Umbilical cord (tissue), 1 donor: ENCODE measurements at regions not wholly inside any gene's neighbourhood (a gene's known extent, or its start where the extent isn't known, plus 50 kb on each side); places are given as distances from the start of the nearest gene placed in this dataset.

Experiments used
- DNase-seq: peaks from one replicate; pipeline ENCODE4 v3.0.0-alpha.2; 2015; ENCODE audit warnings: low spot score

DNA sequence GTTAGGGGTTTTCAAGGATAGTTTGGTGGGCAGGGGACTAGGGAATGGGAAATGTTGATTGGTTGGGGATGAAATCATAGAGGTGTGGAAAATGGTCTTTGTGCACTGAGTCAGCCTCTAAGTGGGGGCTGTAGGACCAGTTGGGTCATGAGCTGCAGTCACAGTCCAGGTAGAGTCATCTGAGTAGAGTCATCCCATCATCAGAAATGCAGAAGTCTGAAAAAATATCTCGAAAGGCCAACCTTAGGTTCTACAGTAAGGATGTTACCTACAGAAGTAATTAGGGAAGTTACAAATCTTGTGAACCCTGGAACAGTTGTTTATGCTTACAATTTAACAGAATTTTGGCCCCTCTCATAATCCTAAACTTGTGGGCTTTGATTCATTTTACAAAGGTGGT is 63.4 kb upstream of the AP1S2 start:
- no peak for DNase-seq

DNA sequence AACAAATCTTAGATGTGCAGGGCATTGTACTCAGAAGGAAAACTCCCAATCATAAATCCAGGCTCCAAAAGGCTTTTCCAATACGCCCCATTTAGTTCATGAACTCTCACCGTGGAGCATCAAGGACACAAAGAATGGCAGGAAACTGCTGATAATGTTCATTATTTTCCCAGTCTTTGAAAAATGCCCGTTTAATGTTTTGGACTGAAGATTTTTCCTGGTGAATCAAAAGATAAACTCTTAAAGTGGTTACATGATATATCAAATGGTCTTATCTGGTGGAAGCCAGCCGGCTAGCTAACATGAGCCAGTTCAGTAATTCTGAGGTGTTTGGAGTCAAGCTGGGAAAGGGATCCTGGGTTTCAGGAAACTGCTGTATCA is 62.1 kb upstream of the AP1S2 start:
- DNase-seq = no peak

DNA sequence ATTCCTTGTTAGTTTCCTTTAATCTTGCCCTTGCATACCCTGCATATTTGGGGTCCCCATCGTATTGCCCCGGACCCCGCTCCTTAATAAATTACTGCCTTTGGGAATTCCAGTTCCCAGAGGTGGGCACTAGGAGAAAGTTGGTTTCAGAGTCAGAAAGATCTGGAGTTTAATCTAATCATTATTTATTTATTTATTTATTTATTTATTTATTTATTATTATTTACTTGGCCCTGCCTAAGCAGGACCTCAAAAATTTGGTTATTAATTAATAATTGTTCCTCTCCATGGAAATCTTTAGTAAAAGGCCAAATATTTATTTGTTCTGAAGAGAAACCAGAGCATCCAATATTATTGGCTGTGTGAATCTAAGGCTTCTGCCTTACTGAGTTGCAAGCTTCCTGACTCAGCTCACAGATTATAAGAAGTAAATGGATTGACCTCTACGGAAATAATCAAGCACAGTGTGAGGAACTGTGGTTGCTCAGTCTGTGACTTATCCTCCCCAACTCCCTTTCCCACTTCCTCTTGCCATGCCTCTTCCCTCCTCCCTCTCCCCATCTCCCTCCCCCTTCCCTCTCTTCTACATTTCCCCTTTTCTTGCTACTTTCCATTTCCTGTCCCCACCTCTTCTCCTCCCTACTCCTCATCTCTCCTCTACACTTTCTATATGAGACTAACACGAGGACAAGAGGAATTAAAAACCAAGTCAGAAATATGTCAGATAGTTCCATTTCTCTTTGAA is 61.5 kb upstream of the AP1S2 start:
- no peak for DNase-seq

DNA sequence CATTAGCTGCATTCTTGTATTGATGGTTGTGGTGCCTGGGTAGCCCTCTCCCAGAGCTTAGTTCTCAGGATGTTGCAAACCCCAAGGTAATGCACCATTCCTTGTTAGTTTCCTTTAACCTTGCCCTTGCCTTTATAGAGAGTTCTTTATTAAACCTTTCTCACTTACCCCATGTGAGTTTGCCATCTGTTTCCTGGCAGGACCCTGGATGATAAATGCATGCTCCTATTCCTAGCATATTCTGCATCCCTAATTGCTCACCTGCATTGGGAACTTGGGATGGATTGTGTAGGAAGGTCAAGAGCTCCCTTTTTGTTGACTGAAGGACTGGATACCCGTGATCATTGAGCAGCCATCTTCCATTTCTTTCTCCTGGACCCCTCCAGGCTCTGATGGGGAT is 59.9 kb upstream of the AP1S2 start:
- no peak for DNase-seq

DNA sequence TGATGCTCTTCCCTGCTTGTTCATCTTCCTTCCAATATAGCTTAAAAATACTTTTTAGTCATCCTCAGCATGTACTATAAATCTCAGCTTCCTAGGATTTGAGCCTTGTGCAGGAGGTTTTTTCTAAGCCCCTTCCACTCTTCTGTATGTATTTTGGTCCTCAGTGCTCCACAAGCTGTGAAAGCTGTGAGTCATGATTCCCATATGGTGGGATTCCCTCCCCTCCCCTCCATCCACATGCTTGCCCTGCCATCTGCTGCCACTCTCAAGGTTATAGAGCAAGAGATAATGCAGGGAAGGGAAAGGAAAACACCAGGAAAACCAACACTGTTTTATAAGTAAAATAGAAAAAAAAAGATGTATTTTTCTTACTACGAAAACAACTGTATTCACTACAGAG is 58.5 kb upstream of the AP1S2 start:
- DNase-seq = peak; percentile 0

DNA sequence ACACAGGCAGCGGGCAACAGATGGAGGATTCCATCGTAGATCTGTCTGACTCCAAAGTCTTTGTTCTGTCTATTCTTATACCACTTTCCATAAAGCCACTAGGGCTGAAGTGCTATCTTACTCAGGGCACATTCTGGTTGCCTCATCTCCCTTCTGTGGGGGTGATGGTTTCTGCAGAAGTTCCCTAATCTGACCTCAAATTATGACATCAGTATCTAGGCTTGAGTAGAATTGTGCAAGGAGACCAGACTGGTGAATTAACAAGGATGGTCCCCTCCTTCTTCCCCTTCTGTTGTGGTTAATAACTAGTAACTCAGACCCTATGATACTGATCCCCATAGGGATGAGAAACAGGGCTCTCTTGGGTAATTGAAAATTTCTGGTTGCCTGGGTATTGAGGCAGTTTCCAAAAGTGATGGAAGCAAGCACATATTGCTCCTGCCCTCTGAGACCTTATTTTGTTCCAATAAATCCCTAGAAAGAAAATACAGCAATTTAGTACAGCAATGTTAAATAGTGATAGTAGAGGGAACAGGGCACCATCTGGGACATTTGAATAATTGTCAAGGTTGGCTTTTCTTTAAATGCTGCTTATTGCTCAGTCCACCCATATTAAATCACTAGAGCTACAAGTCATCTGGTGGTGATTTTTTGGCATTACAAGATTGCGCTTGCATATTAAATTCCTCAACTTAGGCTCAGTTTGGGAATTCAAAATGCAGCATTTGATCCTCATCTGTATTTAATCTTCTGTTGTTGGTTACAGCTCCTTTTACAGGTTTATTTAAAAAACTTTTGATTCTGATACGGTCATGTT is 57.3 kb upstream of the AP1S2 start:
- no peak for DNase-seq

DNA sequence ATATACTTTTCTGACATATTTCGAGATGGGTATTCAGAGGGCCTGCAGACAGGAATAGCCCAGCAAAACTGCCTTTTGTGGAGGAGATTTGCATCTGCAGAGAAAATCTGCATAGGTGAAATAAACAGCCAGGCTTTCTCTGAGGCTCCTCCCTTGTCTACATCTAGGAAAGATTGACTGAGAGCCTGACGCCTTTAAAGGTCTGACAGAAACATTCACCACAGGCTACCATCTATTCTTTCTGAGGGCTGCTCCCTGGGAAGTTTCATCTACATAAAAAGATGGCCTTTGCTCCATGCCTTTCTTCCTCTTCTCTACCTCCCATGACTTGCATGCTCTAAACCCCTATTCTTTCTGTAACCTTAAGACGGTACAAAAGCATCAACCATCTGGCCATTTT is 55.0 kb upstream of the AP1S2 start:
- DNase-seq = no peak

DNA sequence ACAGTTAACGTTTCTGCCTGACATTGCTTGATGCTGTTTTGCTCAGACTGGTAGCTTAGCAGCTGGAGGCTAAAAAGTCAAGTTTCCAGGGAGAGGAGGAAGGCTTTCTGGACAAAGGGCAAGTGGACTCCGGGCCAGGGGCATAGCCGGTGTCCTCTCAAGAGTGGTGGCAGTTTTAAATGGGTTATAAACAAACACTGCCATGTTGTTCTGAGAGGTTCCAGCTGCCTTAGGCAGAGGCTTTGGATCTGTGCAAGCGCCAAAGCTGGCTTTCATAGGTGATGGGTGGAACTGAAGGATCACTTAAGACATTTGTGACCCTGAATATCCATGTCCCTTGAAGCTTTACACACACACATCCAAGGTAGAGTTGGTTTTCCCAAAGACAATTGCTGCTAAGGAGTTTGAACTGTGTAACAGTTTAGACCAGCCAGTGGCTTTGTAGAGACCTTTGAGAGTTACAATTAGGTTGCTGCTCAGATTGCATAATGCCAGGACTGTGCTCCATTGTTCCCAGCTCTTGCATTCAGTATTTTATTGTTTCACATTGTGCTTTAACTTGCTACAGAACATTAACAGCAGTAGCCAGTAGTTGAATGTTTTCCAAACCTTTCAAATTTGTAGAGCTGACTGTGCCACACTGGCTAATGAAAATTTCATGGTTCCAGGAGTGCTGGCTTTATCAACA is 54.1 kb upstream of the AP1S2 start:
- no peak for DNase-seq

DNA sequence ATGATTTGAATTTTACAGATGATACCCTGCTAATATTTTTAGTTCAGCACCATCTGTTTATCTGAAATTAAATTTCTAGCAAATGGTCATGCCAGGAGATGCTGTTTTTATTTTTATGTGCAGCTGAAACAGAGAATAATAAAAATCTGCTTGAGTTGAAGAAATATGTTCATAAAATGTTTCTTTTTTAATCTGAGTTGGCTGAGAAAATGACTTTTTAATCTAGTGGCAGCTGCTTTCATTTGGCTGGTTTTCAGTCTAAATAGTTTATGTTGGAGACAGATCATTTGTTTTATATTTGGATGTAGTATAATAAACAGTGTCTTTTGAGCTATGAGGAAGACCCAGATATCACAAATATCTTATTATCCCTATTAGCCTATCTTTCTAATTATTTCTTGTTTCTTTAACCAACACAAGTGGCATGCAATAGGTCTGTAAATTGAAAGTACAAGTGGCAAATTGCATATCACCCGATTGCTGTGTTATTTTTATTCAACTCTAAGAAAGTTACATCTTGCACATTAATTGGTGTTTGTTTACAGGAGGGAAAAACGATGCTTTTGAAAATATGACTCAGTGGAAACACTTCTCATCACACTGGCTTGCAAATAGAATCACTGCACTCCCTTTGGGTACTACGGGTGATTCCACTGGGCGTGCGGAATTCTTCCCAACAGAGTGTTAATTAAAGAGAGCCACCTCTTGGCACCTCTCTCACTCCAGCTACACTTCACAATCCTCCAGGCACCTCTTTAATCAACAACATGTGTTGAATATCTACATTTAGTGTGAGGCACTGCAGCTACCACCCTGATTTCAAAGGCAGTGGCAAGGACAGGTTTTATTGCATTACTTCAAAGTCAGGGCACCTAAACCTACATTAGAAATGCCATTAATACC is 51.7 kb upstream of the AP1S2 start:
- DNase-seq = no peak
